ENCODE measurements at regions not wholly inside any gene's neighbourhood (a gene's known extent, or its start where the extent isn't known, plus 50 kb on each side); places are given as distances from the start of the nearest gene placed in this dataset.

GRCh38 chr7:120163449-120163848 lies 109.5 kb upstream of the KCND2 start:
- DNase-seq (ENCODE audit: low read depth): no peak
- no peak overlapping the region for H3K4me3 ChIP-seq (replicated peaks; ENCODE audit: low read depth, low read length)
- no peak for TF ChIP-seq CTCF (IDR thresholded peaks at IDR 0.05; ENCODE audit: low read length, missing control alignments)

- no peak for DNase-seq (ENCODE audit: low read depth)
- no peak overlapping the region for H3K4me3 ChIP-seq (replicated peaks; ENCODE audit: low read depth, low read length)
- no peak for TF ChIP-seq CTCF (IDR thresholded peaks at IDR 0.05; ENCODE audit: low read length, missing control alignments)
These were observed 107.7 kb upstream of the KCND2 start for GRCh38 chr7:120165227-120165626.

- H3K4me3 ChIP-seq (replicated peaks; ENCODE audit: low read depth, low read length): no peak overlapping the region
- TF ChIP-seq CTCF (IDR thresholded peaks at IDR 0.05; ENCODE audit: low read length, missing control alignments): no peak
- DNase-seq (ENCODE audit: low read depth): peak; percentile 53
These were observed 104.9 kb upstream of the KCND2 start for GRCh38 chr7:120168066-120168465.

- TF ChIP-seq CTCF (IDR thresholded peaks at IDR 0.05; ENCODE audit: low read length, missing control alignments): no peak
- DNase-seq (ENCODE audit: low read depth): peak; percentile 7
- H3K4me3 ChIP-seq (replicated peaks; ENCODE audit: low read depth, low read length): no peak overlapping the region
These were observed 102.8 kb upstream of the KCND2 start for GRCh38 chr7:120169996-120170783.

GRCh38 chr7:120170834-120171233 lies 102.1 kb upstream of the KCND2 start:
- H3K4me3 ChIP-seq (replicated peaks; ENCODE audit: low read depth, low read length): no peak overlapping the region
- no peak for TF ChIP-seq CTCF (IDR thresholded peaks at IDR 0.05; ENCODE audit: low read length, missing control alignments)
- peak; percentile 8 for DNase-seq (ENCODE audit: low read depth)

- H3K4me3 ChIP-seq (replicated peaks; ENCODE audit: low read depth, low read length): no peak overlapping the region
- no peak for TF ChIP-seq CTCF (IDR thresholded peaks at IDR 0.05; ENCODE audit: low read length, missing control alignments)
- DNase-seq (ENCODE audit: low read depth): no peak
These were observed 101.6 kb upstream of the KCND2 start for GRCh38 chr7:120171406-120171805.

- H3K4me3 ChIP-seq (replicated peaks; ENCODE audit: low read depth, low read length): no peak overlapping the region
- no peak for TF ChIP-seq CTCF (IDR thresholded peaks at IDR 0.05; ENCODE audit: low read length, missing control alignments)
- DNase-seq (ENCODE audit: low read depth): no peak
These were observed 92.8 kb upstream of the KCND2 start for GRCh38 chr7:120180221-120180620.
